ENCODE measurements at regions not wholly inside any gene's neighbourhood (a gene's known extent, or its start where the extent isn't known, plus 50 kb on each side); places are given as distances from the start of the nearest gene placed in this dataset.

DNA sequence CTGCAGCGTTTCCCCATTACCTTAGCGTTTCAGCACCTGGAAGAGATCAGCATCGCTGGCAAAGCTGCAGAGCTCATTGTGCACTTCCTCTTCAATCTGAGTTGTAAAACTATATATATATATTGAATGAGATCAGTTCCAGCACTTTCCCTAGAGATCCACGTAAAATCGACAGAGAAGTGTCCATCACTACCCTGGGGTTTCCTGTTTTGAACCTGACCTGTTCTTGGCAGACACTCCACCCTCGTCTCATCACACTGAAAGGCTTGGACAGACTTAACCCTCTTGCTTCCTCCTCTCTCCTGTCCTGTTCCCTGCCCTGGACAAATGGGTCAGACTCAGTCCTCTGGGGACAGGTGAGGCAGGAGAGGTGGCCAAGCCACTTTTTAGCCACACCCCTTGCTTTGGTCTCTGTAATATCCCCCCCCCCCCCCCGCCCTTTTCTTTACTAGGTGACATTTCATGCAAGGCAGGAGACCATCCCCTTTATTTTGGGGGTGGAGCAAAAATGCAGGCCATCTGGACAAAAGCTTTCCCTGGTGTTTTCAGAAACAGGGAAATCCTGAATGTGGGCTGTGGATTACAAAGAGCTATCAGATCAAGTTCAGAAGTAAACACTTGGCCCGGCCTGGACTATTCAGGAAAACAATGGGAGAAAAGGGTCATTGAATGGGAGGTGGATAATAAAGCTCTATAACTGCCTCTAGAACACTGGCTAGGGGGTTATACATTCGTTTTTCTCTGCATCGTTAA lies 83.7 kb upstream of the KDM7A start:
- TF ChIP-seq POLR2A (IDR thresholded peaks at IDR 0.05) (no peak), CTCF (IDR thresholded peaks at IDR 0.05) (no peak), POLR2AphosphoS5 (IDR thresholded peaks at IDR 0.05) (no peak)

All from gastroesophageal sphincter (tissue), 3 donors.